Mammary epithelial cell (primary cell): ENCODE measurements at regions not wholly inside any gene's neighbourhood (a gene's known extent, or its start where the extent isn't known, plus 50 kb on each side); places are given as distances from the start of the nearest gene placed in this dataset.

ENCODE experiments used
- CTCF ChIP-seq, 2 donors: IDR thresholded peaks in 1 of 2; conservative IDR thresholded peaks in 1 of 2; 2 replicates each; pipeline ENCODE4 v1.5.1; 2011 to 2012; ENCODE audit warnings: inconsistent platforms in 2 of 2, low read length in 2 of 2, mild to moderate bottlenecking in 2 of 2, control low read depth in 1 of 2, low read depth in 1 of 2; ENCODE audit not compliant: insufficient read depth in 1 of 2; ENCODE audit errors: extremely low read depth in 1 of 2
- EZH2 ChIP-seq: IDR thresholded peaks from 2 replicates; pipeline ENCODE4 v1.6.1; 2012; ENCODE audit warnings: low read length, inconsistent platforms, borderline replicate concordance

- no peak for TF ChIP-seq CTCF (conservative IDR thresholded peaks at IDR 0.05 in 1 of 2, IDR thresholded peaks at IDR 0.05 in 1 of 2; ENCODE audit: extremely low read depth in 1 of 2, insufficient read depth in 1 of 2, low read depth in 1 of 2, low read length in 2 of 2)
- TF ChIP-seq EZH2, result no peak
Observed at GRCh38 chr4:136653640-136654406, 878.5 kb downstream of the PCDH18 start.
